HEK293 (cell line): ENCODE measurements at regions not wholly inside any gene's neighbourhood (a gene's known extent, or its start where the extent isn't known, plus 50 kb on each side); places are given as distances from the start of the nearest gene placed in this dataset.

Experiments
- CTCF ChIA-PET: fragments of 350-600 bp; formaldehyde crosslinking; extraction: SDS; loops from one replicate; lab custom pipeline; 2021; ENCODE audit warnings: antibody characterized with exemption; lab: Yijun Ruan, JAX
- POLR2A ChIA-PET: fragments of 300-600 bp; formaldehyde crosslinking; extraction: SDS; loops from one replicate; lab custom pipeline; 2020; ENCODE audit warnings: antibody characterized with exemption, inconsistent platforms; lab: Yijun Ruan, JAX
- H3K27ac ChIP-seq: fragments of 200-500 bp; sonication (Bioruptor generic); 2 replicates; pipeline ENCODE4 v1.5.1; 2014; ENCODE audit warnings: low read depth, low read length, control low read depth, inconsistent platforms; ENCODE audit errors: extremely low read depth
- H3K36me3 ChIP-seq, 2 experiments: fragments of 200-500 bp in 1 of 2; sonication (Bioruptor generic) in 1 of 2; 1 replicate in 1 of 2; 2 replicates in 1 of 2; pipeline ENCODE4 v1.5.1; 2014 to 2017; ENCODE audit warnings: inconsistent platforms in 2 of 2, low read length in 2 of 2; ENCODE audit not compliant: control insufficient read depth in 2 of 2, insufficient read depth in 1 of 2
- H3K4me1 ChIP-seq: fragments of 200-500 bp; sonication (Bioruptor generic); 2 replicates; pipeline ENCODE4 v1.5.1; 2014; ENCODE audit warnings: mild to moderate bottlenecking, low read length, inconsistent platforms; ENCODE audit not compliant: control insufficient read depth, insufficient read depth
- H3K4me3 ChIP-seq: 2 replicates; pipeline ENCODE4 v1.5.1; 2011; ENCODE audit warnings: low read depth, mild to moderate bottlenecking, control low read depth, low read length, moderate library complexity
- H3K9me3 ChIP-seq: fragments of 200-500 bp; sonication (Bioruptor generic); 2 replicates; pipeline ENCODE4 v1.5.1; 2014; ENCODE audit warnings: low read depth, low read length, inconsistent platforms; ENCODE audit not compliant: control insufficient read depth, insufficient read depth
- BCL11A ChIP-seq: fragments of 450-650 bp; formaldehyde crosslinking; IDR thresholded peaks from 2 replicates; pipeline ENCODE4 v1.5.1; 2016; ENCODE audit warnings: low read depth, missing biosample characterization, missing genetic modification characterization
- KLF10 ChIP-seq: fragments of 450-650 bp; IDR thresholded peaks from 2 replicates; pipeline ENCODE4 v1.5.1; 2018; ENCODE audit warnings: missing biosample characterization, mild to moderate bottlenecking, missing genetic modification characterization
- PRDM1 ChIP-seq: fragments of 450-650 bp; formaldehyde crosslinking; IDR thresholded peaks from 2 replicates; pipeline ENCODE4; 2016; ENCODE audit warnings: missing biosample characterization, missing genetic modification characterization
- PRDM10 ChIP-seq: fragments of 450-650 bp; formaldehyde crosslinking; IDR thresholded peaks from 2 replicates; pipeline ENCODE4 v1.5.1; 2016; ENCODE audit warnings: missing biosample characterization, missing genetic modification characterization
- ZBTB17 ChIP-seq: fragments of 450-650 bp; formaldehyde crosslinking; IDR thresholded peaks from 2 replicates; pipeline ENCODE4 v1.5.1; 2016; ENCODE audit warnings: missing biosample characterization, missing genetic modification characterization
- ZFP37 ChIP-seq: fragments of 450-650 bp; formaldehyde crosslinking; IDR thresholded peaks from 2 replicates; pipeline ENCODE4 v1.5.1; 2016; ENCODE audit warnings: missing biosample characterization, missing genetic modification characterization
- ZFP41 ChIP-seq: fragments of 450-650 bp; formaldehyde crosslinking; IDR thresholded peaks from 2 replicates; pipeline ENCODE4 v1.5.1; 2016; ENCODE audit warnings: missing biosample characterization, missing genetic modification characterization, borderline replicate concordance
- ZNF138 ChIP-seq: fragments of 450-650 bp; formaldehyde crosslinking; IDR thresholded peaks from 2 replicates; pipeline ENCODE4 v1.5.1; 2016; ENCODE audit warnings: missing biosample characterization, missing genetic modification characterization, borderline replicate concordance
- ZNF146 ChIP-seq: fragments of 450-650 bp; formaldehyde crosslinking; IDR thresholded peaks from 2 replicates; pipeline ENCODE4 v1.5.1; 2016; ENCODE audit warnings: missing biosample characterization, missing genetic modification characterization
- ZNF248 ChIP-seq: fragments of 450-650 bp; formaldehyde crosslinking; IDR thresholded peaks from 2 replicates; pipeline ENCODE4 v1.5.1; 2017; ENCODE audit warnings: missing biosample characterization, missing genetic modification characterization
- ZNF324 ChIP-seq: fragments of 450-650 bp; formaldehyde crosslinking; IDR thresholded peaks from 2 replicates; pipeline ENCODE4 v1.5.1; 2016; ENCODE audit warnings: missing biosample characterization, missing genetic modification characterization
- ZNF341 ChIP-seq: fragments of 450-650 bp; formaldehyde crosslinking; IDR thresholded peaks from 2 replicates; pipeline ENCODE4; 2016; ENCODE audit warnings: low read depth, missing biosample characterization, missing genetic modification characterization
- ZNF529 ChIP-seq: fragments of 450-650 bp; formaldehyde crosslinking; IDR thresholded peaks from 2 replicates; pipeline ENCODE4 v1.5.1; 2017; ENCODE audit warnings: missing genetic modification characterization, missing biosample characterization; ENCODE audit not compliant: insufficient replicate concordance
- ZNF544 ChIP-seq: fragments of 450-650 bp; formaldehyde crosslinking; IDR thresholded peaks from 2 replicates; pipeline ENCODE4 v1.5.0; 2017; ENCODE audit warnings: missing biosample characterization, missing genetic modification characterization
- ZNF571 ChIP-seq: fragments of 450-650 bp; formaldehyde crosslinking; IDR thresholded peaks from 2 replicates; pipeline ENCODE4 v1.5.0; 2017; ENCODE audit warnings: missing biosample characterization, missing genetic modification characterization
- TF ChIP-seq, protein P1 (sequence below): fragments of 450-650 bp; formaldehyde crosslinking; IDR thresholded peaks from 2 replicates; pipeline ENCODE4 v1.5.1; 2017; ENCODE audit warnings: missing biosample characterization, missing genetic modification characterization
- TF ChIP-seq, protein P2 (sequence below): fragments of 450-650 bp; formaldehyde crosslinking; IDR thresholded peaks from 2 replicates; pipeline ENCODE4 v1.5.1; 2016; ENCODE audit warnings: missing biosample characterization, missing genetic modification characterization
- TF ChIP-seq, protein P3 (sequence below): fragments of 450-650 bp; formaldehyde crosslinking; IDR thresholded peaks from 2 replicates; pipeline ENCODE4 v1.5.1; 2016; ENCODE audit warnings: missing biosample characterization, missing genetic modification characterization

- TF ChIP-seq, protein P1, sequence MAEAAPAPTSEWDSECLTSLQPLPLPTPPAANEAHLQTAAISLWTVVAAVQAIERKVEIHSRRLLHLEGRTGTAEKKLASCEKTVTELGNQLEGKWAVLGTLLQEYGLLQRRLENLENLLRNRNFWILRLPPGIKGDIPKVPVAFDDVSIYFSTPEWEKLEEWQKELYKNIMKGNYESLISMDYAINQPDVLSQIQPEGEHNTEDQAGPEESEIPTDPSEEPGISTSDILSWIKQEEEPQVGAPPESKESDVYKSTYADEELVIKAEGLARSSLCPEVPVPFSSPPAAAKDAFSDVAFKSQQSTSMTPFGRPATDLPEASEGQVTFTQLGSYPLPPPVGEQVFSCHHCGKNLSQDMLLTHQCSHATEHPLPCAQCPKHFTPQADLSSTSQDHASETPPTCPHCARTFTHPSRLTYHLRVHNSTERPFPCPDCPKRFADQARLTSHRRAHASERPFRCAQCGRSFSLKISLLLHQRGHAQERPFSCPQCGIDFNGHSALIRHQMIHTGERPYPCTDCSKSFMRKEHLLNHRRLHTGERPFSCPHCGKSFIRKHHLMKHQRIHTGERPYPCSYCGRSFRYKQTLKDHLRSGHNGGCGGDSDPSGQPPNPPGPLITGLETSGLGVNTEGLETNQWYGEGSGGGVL: no peak
These were observed 92.8 kb upstream of the FIBIN start (continued) for GRCh38 chr11:26901162-26901561.

- Histone ChIP-seq H3K27ac (no peak overlapping the region), H3K36me3 (no peaks in the 10 kb centered on the region), H3K9me3 (no peaks in the 10 kb centered on the region), H3K4me3 (no peak overlapping the region), H3K4me1 (no peaks in the 10 kb centered on the region; the same call in 1 of the 2 replicates)
- no peak for TF ChIP-seq ZNF324
- TF ChIP-seq KLF10 (tag by site-specific recombination): no peak
- ChIA-PET POLR2A (no interaction called here), CTCF (no interaction called here)
These were observed 89.8 kb upstream of the FIBIN start for GRCh38 chr11:26904132-26904531.

DNA sequence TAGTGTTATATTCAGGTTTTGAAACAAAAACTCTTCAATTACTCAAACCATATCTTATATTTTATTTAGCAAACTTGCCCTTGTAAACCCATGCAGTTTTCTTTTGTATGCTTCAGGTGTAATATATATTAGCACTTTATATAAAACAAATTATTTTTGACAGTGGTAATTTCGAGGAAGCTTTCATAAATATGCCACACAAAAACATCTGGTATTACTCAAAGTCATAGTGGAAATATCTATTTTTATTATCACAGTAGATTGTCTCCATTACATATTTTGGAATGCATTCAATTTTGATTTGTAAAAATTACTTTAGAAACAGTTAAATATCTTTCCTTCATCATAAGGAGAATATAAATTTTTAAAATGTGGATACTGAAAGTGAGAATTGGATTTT is 89.1 kb upstream of the FIBIN start:
- POLR2A ChIA-PET: no interaction called here
- no peaks in the 10 kb centered on the region for H3K36me3 ChIP-seq
- no peak overlapping the region for H3K27ac ChIP-seq
- H3K4me1 ChIP-seq: no peaks in the 10 kb centered on the region; the same call in 1 of the 2 replicates
- H3K4me3 ChIP-seq: no peak overlapping the region
- TF ChIP-seq PRDM10 (no peak), PRDM1 (no peak), ZNF248 (tag by site-specific recombination) (no peak), ZNF529 (tag by site-specific recombination) (no peak), ZFP37 (tag by site-specific recombination) (no peak), ZNF544 (tag by site-specific recombination) (no peak), BCL11A (no peak), ZNF341 (tag by site-specific recombination) (no peak)
- no peaks in the 10 kb centered on the region for H3K9me3 ChIP-seq
- CTCF ChIA-PET: interaction anchor here (1.3 kb wide), 1 partner anchor 220 kb away, joined by 3 read pairs; no protein-coding TSS in a partner anchor

DNA sequence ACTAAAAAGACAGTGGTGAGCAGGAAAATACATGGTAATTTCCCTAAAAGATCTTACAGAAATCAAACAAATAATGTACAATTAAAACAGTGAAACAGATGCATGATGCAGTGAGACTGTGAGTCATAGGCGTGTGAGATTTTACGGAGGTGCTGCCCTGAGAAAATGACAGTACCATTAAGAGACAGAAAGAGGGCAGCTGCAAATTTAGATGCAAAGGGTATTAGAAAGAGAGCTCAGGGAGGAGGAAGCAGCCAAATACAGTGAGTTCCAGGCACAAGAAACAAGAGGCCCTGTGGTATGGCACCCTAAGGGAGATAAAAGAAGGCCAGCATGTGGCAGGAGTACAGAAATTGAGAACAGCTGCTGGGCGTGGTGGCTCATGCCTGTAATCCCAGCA is 88.5 kb upstream of the FIBIN start:
- POLR2A ChIA-PET: no interaction called here
- no peaks in the 10 kb centered on the region for H3K36me3 ChIP-seq
- TF ChIP-seq ZFP41 (tag by site-specific recombination) (no peak), ZNF146 (tag by site-specific recombination) (no peak), ZNF571 (tag by site-specific recombination) (no peak), PRDM10 (peak; percentile 38; the same call in 1 of the 2 replicates), ZBTB17 (no peak), ZNF138 (tag by site-specific recombination) (no peak)
- TF ChIP-seq, protein P2, sequence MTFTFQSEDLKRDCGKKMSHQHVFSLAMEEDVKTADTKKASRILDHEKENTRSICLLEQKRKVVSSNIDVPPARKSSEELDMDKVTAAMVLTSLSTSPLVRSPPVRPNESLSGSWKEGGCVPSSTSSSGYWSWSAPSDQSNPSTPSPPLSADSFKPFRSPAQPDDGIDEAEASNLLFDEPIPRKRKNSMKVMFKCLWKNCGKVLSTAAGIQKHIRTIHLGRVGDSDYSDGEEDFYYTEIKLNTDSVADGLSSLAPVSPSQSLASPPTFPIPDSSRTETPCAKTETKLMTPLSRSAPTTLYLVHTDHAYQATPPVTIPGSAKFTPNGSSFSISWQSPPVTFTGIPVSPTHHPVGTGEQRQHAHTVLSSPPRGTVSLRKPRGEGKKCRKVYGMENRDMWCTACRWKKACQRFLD (tag by site-specific recombination): no peak
- TF ChIP-seq, protein P3, sequence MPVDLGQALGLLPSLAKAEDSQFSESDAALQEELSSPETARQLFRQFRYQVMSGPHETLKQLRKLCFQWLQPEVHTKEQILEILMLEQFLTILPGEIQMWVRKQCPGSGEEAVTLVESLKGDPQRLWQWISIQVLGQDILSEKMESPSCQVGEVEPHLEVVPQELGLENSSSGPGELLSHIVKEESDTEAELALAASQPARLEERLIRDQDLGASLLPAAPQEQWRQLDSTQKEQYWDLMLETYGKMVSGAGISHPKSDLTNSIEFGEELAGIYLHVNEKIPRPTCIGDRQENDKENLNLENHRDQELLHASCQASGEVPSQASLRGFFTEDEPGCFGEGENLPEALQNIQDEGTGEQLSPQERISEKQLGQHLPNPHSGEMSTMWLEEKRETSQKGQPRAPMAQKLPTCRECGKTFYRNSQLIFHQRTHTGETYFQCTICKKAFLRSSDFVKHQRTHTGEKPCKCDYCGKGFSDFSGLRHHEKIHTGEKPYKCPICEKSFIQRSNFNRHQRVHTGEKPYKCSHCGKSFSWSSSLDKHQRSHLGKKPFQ (tag by site-specific recombination): no peak
- TF ChIP-seq, all 188 proteins: peak for 1
- CTCF ChIA-PET: interaction anchor here (1.3 kb wide), 1 partner anchor 219 kb away, joined by 3 read pairs; no protein-coding TSS in a partner anchor
- Histone ChIP-seq H3K27ac (no peak overlapping the region), H3K9me3 (no peaks in the 10 kb centered on the region), H3K4me1 (no peaks in the 10 kb centered on the region; the same call in 1 of the 2 replicates), H3K4me3 (no peak overlapping the region)
